ENCODE measurements at regions not wholly inside any gene's neighbourhood (a gene's known extent, or its start where the extent isn't known, plus 50 kb on each side); places are given as distances from the start of the nearest gene placed in this dataset.

DNA sequence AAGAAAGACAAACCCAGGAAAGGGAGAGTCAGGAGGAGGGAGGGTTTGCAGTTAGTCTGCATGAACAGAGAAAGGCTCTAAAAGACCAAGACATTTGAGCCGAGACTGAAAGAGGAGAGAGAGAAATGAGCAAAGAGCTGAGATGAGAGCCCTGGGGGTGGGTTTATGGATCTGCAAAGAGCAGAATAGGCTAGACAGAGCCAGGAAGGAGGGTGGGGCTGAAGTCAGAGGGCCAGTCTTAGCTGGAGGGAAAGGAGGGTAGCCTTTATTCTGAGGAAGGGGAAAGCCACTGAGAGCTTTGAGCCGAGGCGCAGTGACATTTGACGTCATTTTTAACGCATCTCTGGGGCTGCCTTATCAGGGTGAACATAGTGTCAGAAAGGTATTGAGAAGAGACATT is 85.7 kb upstream of the CDH13 start:
- no peak overlapping the region for H2AFZ ChIP-seq (ENCODE audit: low read length)
- TF ChIP-seq EZH2 (IDR thresholded peaks at IDR 0.05; ENCODE audit: low read length, missing control alignments), result no peak
- TF ChIP-seq, protein P1, sequence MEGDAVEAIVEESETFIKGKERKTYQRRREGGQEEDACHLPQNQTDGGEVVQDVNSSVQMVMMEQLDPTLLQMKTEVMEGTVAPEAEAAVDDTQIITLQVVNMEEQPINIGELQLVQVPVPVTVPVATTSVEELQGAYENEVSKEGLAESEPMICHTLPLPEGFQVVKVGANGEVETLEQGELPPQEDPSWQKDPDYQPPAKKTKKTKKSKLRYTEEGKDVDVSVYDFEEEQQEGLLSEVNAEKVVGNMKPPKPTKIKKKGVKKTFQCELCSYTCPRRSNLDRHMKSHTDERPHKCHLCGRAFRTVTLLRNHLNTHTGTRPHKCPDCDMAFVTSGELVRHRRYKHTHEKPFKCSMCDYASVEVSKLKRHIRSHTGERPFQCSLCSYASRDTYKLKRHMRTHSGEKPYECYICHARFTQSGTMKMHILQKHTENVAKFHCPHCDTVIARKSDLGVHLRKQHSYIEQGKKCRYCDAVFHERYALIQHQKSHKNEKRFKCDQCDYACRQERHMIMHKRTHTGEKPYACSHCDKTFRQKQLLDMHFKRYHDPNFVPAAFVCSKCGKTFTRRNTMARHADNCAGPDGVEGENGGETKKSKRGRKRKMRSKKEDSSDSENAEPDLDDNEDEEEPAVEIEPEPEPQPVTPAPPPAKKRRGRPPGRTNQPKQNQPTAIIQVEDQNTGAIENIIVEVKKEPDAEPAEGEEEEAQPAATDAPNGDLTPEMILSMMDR (conservative IDR thresholded peaks at IDR 0.05 in 1 of 2, IDR thresholded peaks at IDR 0.05 in 1 of 2; ENCODE audit: low read depth in 1 of 2, low read length in 2 of 2), result no peak
- no peaks in the 10 kb centered on the region for H3K9me3 ChIP-seq (ENCODE audit: control insufficient read depth, insufficient read depth, low read depth, low read length)
- no peaks in the 10 kb centered on the region for H4K20me1 ChIP-seq (ENCODE audit: control insufficient read depth, extremely low read depth, insufficient read depth, low read length)
- DNase-seq (ENCODE audit: low read depth in 2 of 2), result no peak
- peaks cover 4% of the 10 kb centered on the region for H3K27me3 ChIP-seq (ENCODE audit: control insufficient read depth, insufficient read depth, low read length)
- H3K79me2 ChIP-seq (ENCODE audit: control insufficient read depth, insufficient read depth, low read length), result no peaks in the 10 kb centered on the region
- H3K4me3 ChIP-seq (replicated peaks in 1 of 4; ENCODE audit: control extremely low read depth in 1 of 4, insufficient read depth in 1 of 4, low read depth in 3 of 4, low read length in 4 of 4), result no peak overlapping the region
- no peaks in the 10 kb centered on the region for H3K4me1 ChIP-seq (ENCODE audit: control insufficient read depth, extremely low read depth, insufficient read depth, low read length)
- H3K36me3 ChIP-seq (ENCODE audit: control insufficient read depth, insufficient read depth, low read length), result no peaks in the 10 kb centered on the region
- H3K27ac ChIP-seq (ENCODE audit: insufficient read depth, low read length), result no peak overlapping the region
- H3K9ac ChIP-seq (ENCODE audit: insufficient read depth, low read length), result no peak overlapping the region
- no peak overlapping the region for H3K4me2 ChIP-seq (ENCODE audit: extremely low read depth, insufficient read depth, low read length)

- no peak overlapping the region for H3K4me2 ChIP-seq (ENCODE audit: extremely low read depth, insufficient read depth, low read length)
- H3K9me3 ChIP-seq (ENCODE audit: control insufficient read depth, insufficient read depth, low read depth, low read length), result no peaks in the 10 kb centered on the region
Observed at GRCh38 chr16:82535764-82536163, 91.0 kb upstream of the CDH13 start.

GRCh38 chr16:82535262-82535661 is 91.5 kb upstream of the CDH13 start:
- H3K9me3 ChIP-seq (ENCODE audit: control insufficient read depth, insufficient read depth, low read depth, low read length), result no peaks in the 10 kb centered on the region
- H3K36me3 ChIP-seq (ENCODE audit: control insufficient read depth, insufficient read depth, low read length), result no peaks in the 10 kb centered on the region
- H3K27ac ChIP-seq (ENCODE audit: insufficient read depth, low read length), result no peak overlapping the region
- H4K20me1 ChIP-seq (ENCODE audit: control insufficient read depth, extremely low read depth, insufficient read depth, low read length), result no peaks in the 10 kb centered on the region
- H3K27me3 ChIP-seq (ENCODE audit: control insufficient read depth, insufficient read depth, low read length), result no peaks in the 10 kb centered on the region
- no peak overlapping the region for H3K4me2 ChIP-seq (ENCODE audit: extremely low read depth, insufficient read depth, low read length)
- H3K4me1 ChIP-seq (ENCODE audit: control insufficient read depth, extremely low read depth, insufficient read depth, low read length), result no peaks in the 10 kb centered on the region
- H3K79me2 ChIP-seq (ENCODE audit: control insufficient read depth, insufficient read depth, low read length), result no peaks in the 10 kb centered on the region
- no peak for DNase-seq (ENCODE audit: low read depth in 2 of 2)
- H2AFZ ChIP-seq (ENCODE audit: low read length), result no peak overlapping the region
- H3K9ac ChIP-seq (ENCODE audit: insufficient read depth, low read length), result no peak overlapping the region
- TF ChIP-seq, protein P1 (conservative IDR thresholded peaks at IDR 0.05 in 1 of 2, IDR thresholded peaks at IDR 0.05 in 1 of 2; ENCODE audit: low read depth in 1 of 2, low read length in 2 of 2), result no peak
- TF ChIP-seq EZH2 (IDR thresholded peaks at IDR 0.05; ENCODE audit: low read length, missing control alignments), result no peak
- no peak overlapping the region for H3K4me3 ChIP-seq (replicated peaks in 1 of 4; ENCODE audit: control extremely low read depth in 1 of 4, insufficient read depth in 1 of 4, low read depth in 3 of 4, low read length in 4 of 4)

More at GRCh38 chr16:82535764-82536163, 91.0 kb upstream of the CDH13 start:
- Histone ChIP-seq H3K4me1 (ENCODE audit: control insufficient read depth, extremely low read depth, insufficient read depth, low read length) (no peaks in the 10 kb centered on the region), H2AFZ (ENCODE audit: low read length) (no peak overlapping the region), H3K27ac (ENCODE audit: insufficient read depth, low read length) (no peak overlapping the region), H3K79me2 (ENCODE audit: control insufficient read depth, insufficient read depth, low read length) (no peaks in the 10 kb centered on the region), H3K36me3 (ENCODE audit: control insufficient read depth, insufficient read depth, low read length) (no peaks in the 10 kb centered on the region), H4K20me1 (ENCODE audit: control insufficient read depth, extremely low read depth, insufficient read depth, low read length) (no peaks in the 10 kb centered on the region), H3K9ac (ENCODE audit: insufficient read depth, low read length) (no peak overlapping the region), H3K4me3 (replicated peaks in 1 of 4; ENCODE audit: control extremely low read depth in 1 of 4, insufficient read depth in 1 of 4, low read depth in 3 of 4, low read length in 4 of 4) (no peak overlapping the region), H3K27me3 (ENCODE audit: control insufficient read depth, insufficient read depth, low read length) (no peaks in the 10 kb centered on the region)
- no peak for DNase-seq (ENCODE audit: low read depth in 2 of 2)
- TF ChIP-seq, protein P1 (conservative IDR thresholded peaks at IDR 0.05 in 1 of 2, IDR thresholded peaks at IDR 0.05 in 1 of 2; ENCODE audit: low read depth in 1 of 2, low read length in 2 of 2), result no peak
- TF ChIP-seq EZH2 (IDR thresholded peaks at IDR 0.05; ENCODE audit: low read length, missing control alignments), result no peak

Measured in fibroblast of lung (primary cell).